GM12878 (cell line): ENCODE measurements at regions not wholly inside any gene's neighbourhood (a gene's known extent, or its start where the extent isn't known, plus 50 kb on each side); places are given as distances from the start of the nearest gene placed in this dataset.

Experiments used
- ATAC-seq: fragments of 200-7000 bp; cut with Tn5 transposase; 3 replicates; pipeline ENCODE4 v1.9.1; 2020; ENCODE audit warnings: mild to moderate bottlenecking, moderate library complexity
- BruUV-seq: library from RNA; stranded (reverse); fragments of 400-500 nt; replicated peaks from 2 replicates; lab custom pipeline; 2021; lab: Mats Ljungman, UMichigan
- CTCF ChIA-PET: fragments of 300-600 bp; sonication (Branson Sonifier 250); formaldehyde crosslinking; extraction: SDS; loops from one replicate; lab custom pipeline; 2021; ENCODE audit warnings: inconsistent platforms; lab: Yijun Ruan, JAX
- POLR2A ChIA-PET: fragments of 350-600 bp; formaldehyde crosslinking; extraction: SDS; loops from one replicate; lab custom pipeline; 2021; ENCODE audit warnings: inconsistent platforms; lab: Charles Lee
- RAD21 ChIA-PET: fragments of 300-600 bp; sonication (Branson Sonifier 250); formaldehyde crosslinking; loops from one replicate; lab custom pipeline; 2023; ENCODE audit warnings: antibody characterized with exemption; ENCODE audit not compliant: unreplicated experiment; lab: Charles Lee
- SMC1A ChIA-PET: fragments of 300-600 bp; sonication (Branson Sonifier 250); formaldehyde crosslinking; loops from one replicate; lab custom pipeline; 2023; ENCODE audit not compliant: unreplicated experiment, uncharacterized antibody; lab: Charles Lee
- DNase-seq: peaks from one replicate; pipeline ENCODE4 v3.0.0-alpha.2; 2011; ENCODE audit warnings: low read depth, low spot score
- FAIRE-seq: peaks from 3 replicates; lab custom pipeline; 2011; peaks lifted over from hg19 to GRCh38; lab: Jason Lieb, UNC
- H2AFZ ChIP-seq: 2 replicates; pipeline ENCODE4 v1.6.0; 2011; ENCODE audit warnings: low read depth, low read length, control low read depth; ENCODE audit not compliant: control insufficient read depth
- H3K27ac ChIP-seq: 2 replicates; pipeline ENCODE4 v1.5.1; 2011; ENCODE audit warnings: control low read depth; ENCODE audit not compliant: control insufficient read depth, insufficient read depth
- H3K27me3 ChIP-seq, 2 experiments: replicated peaks in 1 of 2; 2 replicates each; pipeline versions ENCODE4 v1.6.0 to v1.6.1; 2011; ENCODE audit warnings: low read length in 1 of 2; ENCODE audit not compliant: control insufficient read depth in 2 of 2, insufficient read depth in 2 of 2
- H3K36me3 ChIP-seq, 2 experiments: 2 replicates each; pipeline ENCODE4 v1.5.1; 2011; ENCODE audit warnings: low read length in 1 of 2; ENCODE audit not compliant: control insufficient read depth in 2 of 2, insufficient read depth in 2 of 2
- H3K4me1 ChIP-seq: 2 replicates; pipeline ENCODE4 v1.6.1; 2011; ENCODE audit warnings: mild to moderate bottlenecking, low read length, moderate library complexity, mixed read lengths; ENCODE audit not compliant: control insufficient read depth, insufficient read depth
- H3K4me2 ChIP-seq: 2 replicates; pipeline ENCODE4 v1.6.0; 2011; ENCODE audit warnings: control low read depth; ENCODE audit not compliant: control insufficient read depth, insufficient read depth
- H3K4me3 ChIP-seq: fragments of 200-600 bp; sonication (generic); 2 replicates; pipeline ENCODE4 v1.5.1; 2016
- H3K79me2 ChIP-seq: 2 replicates; pipeline ENCODE4 v1.6.0; 2011; ENCODE audit warnings: low read length; ENCODE audit not compliant: control insufficient read depth, insufficient read depth
- H3K9ac ChIP-seq: 2 replicates; pipeline ENCODE4 v1.8.0; 2011; ENCODE audit warnings: low read length, control low read depth, mixed read lengths; ENCODE audit not compliant: control insufficient read depth, insufficient read depth
- H3K9me3 ChIP-seq: replicated peaks from 3 replicates; pipeline ENCODE4 v1.5.1; 2011; ENCODE audit warnings: mild to moderate bottlenecking, low read length; ENCODE audit not compliant: control insufficient read depth, insufficient read depth
- H4K20me1 ChIP-seq: 2 replicates; pipeline ENCODE4 v1.6.0; 2011; ENCODE audit not compliant: control insufficient read depth, insufficient read depth
- BHLHE40 ChIP-seq, 2 experiments: fragments of 450-650 bp in 1 of 2; IDR thresholded peaks; 2 replicates each; pipeline ENCODE4 v1.6.1; 2011 to 2017; ENCODE audit warnings: low read depth in 2 of 2, borderline replicate concordance in 1 of 2, improper control_type of control experiment in 1 of 2, low read length in 1 of 2, mild to moderate bottlenecking in 1 of 2
- CREM ChIP-seq: IDR thresholded peaks from 2 replicates; pipeline ENCODE4 v1.6.1; 2014; ENCODE audit warnings: antibody characterized with exemption, low read depth
- CTCF ChIP-seq, 3 experiments: IDR thresholded peaks in 2 of 3; conservative IDR thresholded peaks in 1 of 3; 2 replicates each; pipeline ENCODE4 v1.5.1; 2011; ENCODE audit warnings: low read depth in 3 of 3, low read length in 3 of 3, mild to moderate bottlenecking in 3 of 3, control low read depth in 2 of 3, moderate library complexity in 2 of 3, inconsistent platforms in 1 of 3, mixed read lengths in 1 of 3; ENCODE audit not compliant: control insufficient read depth in 2 of 3, insufficient read depth in 1 of 3; ENCODE audit errors: extremely low read depth in 1 of 3
- DPF2 ChIP-seq: fragments of 450-650 bp; IDR thresholded peaks from 2 replicates; pipeline ENCODE4 v1.6.1; 2017; ENCODE audit warnings: mild to moderate bottlenecking
- EED ChIP-seq: sonication (generic); IDR thresholded peaks from 2 replicates; pipeline ENCODE4 v1.6.1; 2016; ENCODE audit warnings: antibody characterized with exemption, low read depth
- IKZF2 ChIP-seq, 2 experiments: fragments of 450-650 bp; IDR thresholded peaks; 2 replicates each; pipeline ENCODE4 v1.6.1; 2017; ENCODE audit warnings: mild to moderate bottlenecking in 2 of 2, moderate library complexity in 2 of 2
- MEF2A ChIP-seq: IDR thresholded peaks from 2 replicates; pipeline ENCODE4 v1.6.1; 2011; ENCODE audit warnings: low read depth, mild to moderate bottlenecking, low read length, moderate library complexity; ENCODE audit not compliant: insufficient read depth
- PAX8 ChIP-seq: fragments of 450-650 bp; IDR thresholded peaks from 2 replicates; pipeline ENCODE4 v1.6.1; 2017; ENCODE audit warnings: mild to moderate bottlenecking, moderate library complexity
- PBX3 ChIP-seq: IDR thresholded peaks from 2 replicates; pipeline ENCODE4 v1.6.1; 2011; ENCODE audit warnings: mild to moderate bottlenecking, low read depth, low read length, moderate library complexity; ENCODE audit not compliant: insufficient replicate concordance
- PML ChIP-seq: IDR thresholded peaks from 2 replicates; pipeline ENCODE4 v1.6.1; 2012; ENCODE audit warnings: low read length, inconsistent platforms
- POLR2A ChIP-seq: IDR thresholded peaks from 2 replicates; pipeline ENCODE4 v1.6.1; 2011; ENCODE audit warnings: low read depth, mild to moderate bottlenecking, low read length
- POLR2AphosphoS5 ChIP-seq: IDR thresholded peaks from 2 replicates; pipeline ENCODE4 v1.6.1; 2011; ENCODE audit warnings: mild to moderate bottlenecking, low read length, inconsistent platforms
- RUNX3 ChIP-seq: IDR thresholded peaks from 2 replicates; pipeline ENCODE4 v1.6.1; 2012; ENCODE audit warnings: low read length, inconsistent platforms
- TAF1 ChIP-seq: IDR thresholded peaks from 2 replicates; pipeline ENCODE4 v1.6.1; 2011; ENCODE audit warnings: mild to moderate bottlenecking, low read depth, low read length, borderline replicate concordance
- TCF3 ChIP-seq: IDR thresholded peaks from 2 replicates; pipeline ENCODE4 v1.6.1; 2012; ENCODE audit warnings: low read depth, mild to moderate bottlenecking, low read length, borderline replicate concordance; ENCODE audit not compliant: insufficient read depth
- ZNF207 ChIP-seq: fragments of 450-650 bp; IDR thresholded peaks from 2 replicates; pipeline ENCODE4 v1.6.1; 2014; ENCODE audit warnings: antibody characterized with exemption, mild to moderate bottlenecking, borderline replicate concordance
- WGBS: methylation state at CpG from one replicate; pipeline ENCODE4 v1.1.6; 2016; ENCODE audit warnings: low lambda C conversion rate; ENCODE audit not compliant: insufficient replicate concordance, insufficient coverage; ENCODE audit errors: missing lambda C conversion rate; 5-methylcytosine and 5-hydroxymethylcytosine counted together
- in situ Hi-C: fragments of 300-500 bp; cut with MboI; formaldehyde crosslinking; loops from 9 replicates; pipeline ENCODE4 v1.14.3; 2018; ENCODE audit warnings: mixed read lengths
- intact Hi-C: fragments of 100-400 bp; cut with micrococcal nuclease; formaldehyde crosslinking; loops from one replicate; pipeline ENCODE4 v1.14.2; 2022; ENCODE audit not compliant: unreplicated experiment
- TF ChIP-seq, protein P1 (sequence below): IDR thresholded peaks from 2 replicates; pipeline ENCODE4 v1.6.1; 2012; ENCODE audit warnings: low read length, inconsistent platforms
- TF ChIP-seq, protein P2 (sequence below): IDR thresholded peaks from 2 replicates; pipeline ENCODE4 v1.6.1; 2012; ENCODE audit warnings: low read depth, low read length, improper control_type of control experiment

DNA sequence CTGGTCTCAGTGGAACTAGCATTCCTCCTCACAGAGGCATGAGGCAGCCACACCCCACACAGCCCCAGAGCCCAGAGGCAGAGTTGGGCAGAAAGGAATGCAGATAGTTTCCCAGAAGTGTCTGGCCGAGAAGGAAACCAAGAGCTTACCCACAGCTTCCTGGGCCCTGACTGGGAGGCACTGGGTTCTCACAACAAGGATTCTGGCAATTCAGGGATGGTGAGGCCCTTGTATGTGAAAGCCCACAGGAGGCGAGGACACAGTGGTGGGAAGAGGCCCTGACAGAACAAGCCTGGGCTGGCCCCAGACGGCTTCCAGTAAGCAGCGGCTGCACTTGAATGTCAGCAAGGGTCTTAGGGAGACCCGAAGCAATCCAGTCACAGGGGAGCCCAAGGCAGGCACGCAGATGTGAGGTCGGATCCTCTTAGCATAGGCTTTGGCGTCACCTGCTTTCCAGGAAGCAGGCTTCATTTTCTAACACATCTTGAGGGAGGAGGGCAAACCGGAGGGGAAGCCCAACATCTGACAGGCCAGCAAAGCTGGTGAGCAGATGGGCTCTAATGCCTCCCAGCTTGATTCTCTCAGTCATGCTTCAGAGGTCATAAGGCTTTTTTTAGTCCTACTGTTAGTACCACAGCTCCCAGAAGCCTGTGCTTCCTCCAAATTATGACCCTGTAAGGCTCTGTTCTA is 78.3 kb upstream of the AKIP1 start:
- BruUV-seq, result TSS peak; percentile 65
- ATAC-seq, result peak; percentile 97
- WGBS, result 0% methylated on average over 9 of the region's 9 CpGs
- CTCF ChIA-PET, result interaction anchor here (0.9 to 7.6 kb wide), 6 partner anchors 18 to 265 kb away, joined by 3 to 41 read pairs (median 4); no protein-coding TSS in a partner anchor
- H2AFZ ChIP-seq, result peak overlapping the region; percentile 97
- no peaks in the 10 kb centered on the region for H4K20me1 ChIP-seq
- peak overlapping the region; percentile 53; the same call in 1 of the 2 replicates for H3K9ac ChIP-seq
- peak overlapping the region; percentile 84 for H3K27ac ChIP-seq
- no peaks in the 10 kb centered on the region for H3K36me3 ChIP-seq
- H3K4me2 ChIP-seq, result peak overlapping the region; percentile 80
- RAD21 ChIA-PET, result interaction anchor here (0.6 to 1.9 kb wide), 7 partner anchors 19 to 301 kb away, joined by 3 to 6 read pairs (median 4); partner anchors contain the start of genes RPL27A and TRIM66
- intact Hi-C loops, result no loop called here
- no peaks in the 10 kb centered on the region for H3K27me3 ChIP-seq
- no peak overlapping the region for H3K4me3 ChIP-seq
- SMC1A ChIA-PET, result interaction anchor here (1.0 to 1.8 kb wide), 6 partner anchors 14 to 265 kb away, joined by 3 to 5 read pairs (median 3); no protein-coding TSS in a partner anchor
- H3K79me2 ChIP-seq, result no peaks in the 10 kb centered on the region
- no peaks in the 10 kb centered on the region for H3K9me3 ChIP-seq
- DNase-seq, result peak; percentile 90
- FAIRE-seq, result peak; percentile 91
- in situ Hi-C loops, result no loop called here
- peaks cover 15% of the 10 kb centered on the region for H3K4me1 ChIP-seq
- POLR2A ChIA-PET, result interaction anchor here (1.0 to 1.4 kb wide), 4 partner anchors 19 to 129 kb away, joined by 3 to 12 read pairs (median 3); partner anchors contain the start of gene AKIP1
- TF ChIP-seq CTCF (IDR thresholded peaks at IDR 0.05 in 2 of 3, conservative IDR thresholded peaks at IDR 0.05 in 1 of 3; ENCODE audit: control insufficient read depth in 2 of 3, extremely low read depth in 1 of 3, insufficient read depth in 1 of 3, low read depth in 3 of 3, low read length in 3 of 3) (peak in 1 of 3 experiments; percentile 12; a peak in 1 of 6 replicates), IKZF2 (IDR thresholded peaks at IDR 0.05) (peak; percentile 17 to 44; a peak in 2 of 4 replicates), EED (peak; percentile 68), DPF2 (peak; percentile 38; the same call in 1 of the 2 replicates), POLR2AphosphoS5 (peak; percentile 37; the same call in 1 of the 2 replicates), POLR2A (peak; percentile 60), RUNX3 (peak; percentile 34; the same call in 1 of the 2 replicates), CREM (peak; percentile 24; the same call in 1 of the 2 replicates), ZNF207 (no peak), BHLHE40 (IDR thresholded peaks at IDR 0.05; ENCODE audit: borderline replicate concordance in 1 of 2, low read depth in 2 of 2, low read length in 1 of 2) (peak in 1 of 2 experiments; percentile 44; a peak in 1 of 4 replicates), PML (no peak), TAF1 (0 out of 2 replicates have a peak, but pooled peaks have one; percentile 11), PAX8 (0 out of 2 replicates have a peak, but pooled peaks have one; percentile 77), TCF3 (peak; percentile 93), PBX3 (peak; percentile 62), MEF2A (0 out of 2 replicates have a peak, but pooled peaks have one; percentile 36)
- TF ChIP-seq, protein P1, sequence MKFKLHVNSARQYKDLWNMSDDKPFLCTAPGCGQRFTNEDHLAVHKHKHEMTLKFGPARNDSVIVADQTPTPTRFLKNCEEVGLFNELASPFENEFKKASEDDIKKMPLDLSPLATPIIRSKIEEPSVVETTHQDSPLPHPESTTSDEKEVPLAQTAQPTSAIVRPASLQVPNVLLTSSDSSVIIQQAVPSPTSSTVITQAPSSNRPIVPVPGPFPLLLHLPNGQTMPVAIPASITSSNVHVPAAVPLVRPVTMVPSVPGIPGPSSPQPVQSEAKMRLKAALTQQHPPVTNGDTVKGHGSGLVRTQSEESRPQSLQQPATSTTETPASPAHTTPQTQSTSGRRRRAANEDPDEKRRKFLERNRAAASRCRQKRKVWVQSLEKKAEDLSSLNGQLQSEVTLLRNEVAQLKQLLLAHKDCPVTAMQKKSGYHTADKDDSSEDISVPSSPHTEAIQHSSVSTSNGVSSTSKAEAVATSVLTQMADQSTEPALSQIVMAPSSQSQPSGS, result no peak
- TF ChIP-seq, protein P2, sequence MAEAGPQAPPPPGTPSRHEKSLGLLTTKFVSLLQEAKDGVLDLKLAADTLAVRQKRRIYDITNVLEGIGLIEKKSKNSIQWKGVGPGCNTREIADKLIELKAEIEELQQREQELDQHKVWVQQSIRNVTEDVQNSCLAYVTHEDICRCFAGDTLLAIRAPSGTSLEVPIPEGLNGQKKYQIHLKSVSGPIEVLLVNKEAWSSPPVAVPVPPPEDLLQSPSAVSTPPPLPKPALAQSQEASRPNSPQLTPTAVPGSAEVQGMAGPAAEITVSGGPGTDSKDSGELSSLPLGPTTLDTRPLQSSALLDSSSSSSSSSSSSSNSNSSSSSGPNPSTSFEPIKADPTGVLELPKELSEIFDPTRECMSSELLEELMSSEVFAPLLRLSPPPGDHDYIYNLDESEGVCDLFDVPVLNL, result no peak
